ENCODE measurements at regions not wholly inside any gene's neighbourhood (a gene's known extent, or its start where the extent isn't known, plus 50 kb on each side); places are given as distances from the start of the nearest gene placed in this dataset.

GRCh38 chr12:115636546-115636945, 640.9 kb downstream of the MED13L start:
- no peak for DNase-seq

DNA sequence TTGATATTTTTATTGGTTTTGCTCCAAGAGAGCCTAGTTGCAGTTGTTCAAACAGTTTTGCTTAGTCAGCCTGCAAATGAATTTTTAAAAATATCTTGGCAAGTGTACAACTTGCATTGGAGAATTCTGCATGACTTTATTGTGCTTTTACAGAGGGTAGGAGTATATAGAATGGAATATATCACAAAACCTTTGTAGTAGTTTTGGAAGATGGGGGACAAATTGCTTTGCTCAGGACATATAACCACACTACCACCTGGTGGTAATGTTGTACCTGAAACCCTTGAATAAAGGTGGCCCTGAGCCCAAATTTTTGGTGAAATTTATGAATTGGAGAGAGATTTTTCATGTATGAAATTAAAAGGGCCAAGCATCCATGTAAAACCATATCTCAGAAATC, 645.2 kb downstream of the MED13L start:
- no peak for DNase-seq

DNA sequence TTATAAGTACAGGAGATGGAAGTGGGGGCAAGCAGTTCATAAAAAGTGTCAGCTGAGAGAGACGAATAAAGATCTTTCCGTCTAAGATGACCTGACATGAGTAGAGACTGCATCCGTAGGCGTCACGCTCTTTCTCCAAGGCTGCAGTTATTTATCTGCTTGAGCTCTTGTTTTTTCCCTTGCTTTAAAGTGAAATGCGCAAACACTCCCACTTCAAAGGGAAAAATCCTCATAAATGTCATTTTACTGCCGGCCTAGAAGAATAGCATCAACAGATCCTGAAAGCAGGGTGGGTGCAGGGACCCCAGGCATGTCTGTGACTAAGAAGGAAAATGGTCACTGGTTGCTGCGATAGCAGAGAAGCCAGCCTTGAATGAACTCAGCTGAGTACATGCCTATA, 647.4 kb downstream of the MED13L start:
- DNase-seq, result no peak

- DNase-seq, result no peak
Observed at GRCh38 chr12:115626210-115626609, 651.3 kb downstream of the MED13L start.

GRCh38 chr12:115623764-115624334, 653.6 kb downstream of the MED13L start:
- no peak for DNase-seq

DNA sequence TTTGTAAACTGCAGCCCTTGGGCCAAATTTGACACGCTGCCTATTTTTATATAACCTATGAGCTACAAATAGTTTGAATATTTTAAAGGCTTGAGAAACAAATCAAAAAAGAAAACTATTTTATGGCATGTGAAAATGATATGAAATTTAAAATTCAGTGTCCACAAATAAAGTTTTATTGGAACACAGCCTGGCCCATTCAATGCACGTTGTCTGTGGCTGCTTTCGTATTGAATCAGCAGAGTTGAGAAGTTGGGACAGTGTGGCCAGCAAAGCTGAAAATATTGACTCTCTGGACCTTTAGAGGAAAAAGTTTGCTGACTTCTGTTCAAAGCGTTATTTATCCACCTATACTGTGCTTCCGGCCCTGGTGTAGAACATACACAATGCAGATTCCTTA, 654.2 kb downstream of the MED13L start:
- no peak for DNase-seq

DNA sequence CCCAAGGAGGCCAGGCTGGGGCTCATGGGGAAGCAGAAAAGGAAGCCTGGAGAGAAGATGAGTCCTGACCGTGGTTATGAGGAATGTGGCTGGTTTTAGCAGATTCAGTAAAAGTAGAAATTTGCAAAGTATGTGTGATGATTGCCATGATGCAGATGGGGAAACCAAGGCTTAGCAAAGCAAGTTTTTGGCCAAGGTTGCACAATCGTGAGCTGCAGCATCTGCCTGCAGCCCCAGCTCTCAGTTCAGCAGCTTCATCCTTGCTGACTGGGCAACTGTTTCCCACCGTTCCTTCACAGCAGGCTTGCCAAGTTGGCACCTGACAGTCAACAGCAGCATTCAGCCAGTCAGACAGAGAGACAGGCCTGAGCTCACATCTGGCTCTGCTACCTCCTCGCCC, 656.7 kb downstream of the MED13L start:
- DNase-seq, result no peak

DNA sequence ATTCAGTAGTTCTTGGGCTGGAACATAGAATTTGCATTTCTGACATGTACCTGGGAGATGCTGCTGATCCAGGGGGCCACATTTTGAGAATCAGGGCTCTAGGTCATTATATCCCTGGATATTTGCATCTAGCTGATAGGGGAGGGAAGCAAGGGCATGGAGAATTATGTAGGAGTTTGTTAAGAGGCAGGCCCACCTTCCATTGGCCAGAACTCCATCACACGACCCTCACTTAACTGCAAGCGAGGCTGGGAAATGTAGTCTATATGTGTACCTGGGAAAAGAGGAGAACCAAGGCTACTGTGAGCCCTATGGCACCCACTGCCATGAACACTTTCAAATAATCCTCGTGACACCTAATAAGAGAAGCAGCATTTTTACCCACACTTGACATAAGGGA, 657.6 kb downstream of the MED13L start:
- no peak for DNase-seq

DNA sequence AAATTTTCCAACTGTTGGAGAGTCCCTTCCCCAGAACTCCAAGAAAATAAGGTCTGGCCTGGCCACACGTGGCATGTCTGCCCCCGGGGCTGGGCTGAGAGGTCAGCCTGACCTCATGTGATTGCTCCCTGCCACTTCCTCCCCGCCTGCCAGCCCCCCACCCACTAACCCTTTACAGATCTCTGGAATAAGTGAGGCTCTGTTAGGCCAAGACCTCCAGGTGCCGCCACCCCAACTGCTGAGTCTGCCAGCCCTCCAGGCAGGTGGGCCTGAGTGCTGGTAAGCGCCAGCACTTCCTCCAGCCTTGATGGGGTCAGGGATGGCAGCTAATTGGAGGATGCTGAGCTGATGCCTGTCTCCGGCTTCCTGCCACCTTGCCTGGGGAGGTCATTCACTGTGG, 658.4 kb downstream of the MED13L start:
- no peak for DNase-seq

DNA sequence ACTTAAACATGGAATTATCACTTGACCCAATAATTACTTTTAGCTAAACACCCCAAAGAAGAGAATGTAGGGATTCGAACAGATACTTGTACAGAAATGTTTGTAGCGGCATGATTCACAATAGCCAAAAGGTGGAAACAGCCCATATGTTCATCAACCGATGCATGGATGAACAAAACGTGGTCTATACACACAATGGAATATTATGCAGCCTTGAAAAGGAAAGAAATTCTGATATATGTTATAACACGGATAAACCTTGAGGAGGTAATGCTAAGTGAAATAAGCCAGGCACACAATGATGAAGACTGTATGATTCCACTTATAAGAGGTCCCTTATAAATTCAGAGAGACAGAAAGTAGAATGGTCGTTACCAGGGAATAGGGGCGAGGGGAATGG, 659.4 kb downstream of the MED13L start:
- DNase-seq, result no peak

GRCh38 chr12:115617391-115617790, 660.1 kb downstream of the MED13L start:
- no peak for DNase-seq

DNA sequence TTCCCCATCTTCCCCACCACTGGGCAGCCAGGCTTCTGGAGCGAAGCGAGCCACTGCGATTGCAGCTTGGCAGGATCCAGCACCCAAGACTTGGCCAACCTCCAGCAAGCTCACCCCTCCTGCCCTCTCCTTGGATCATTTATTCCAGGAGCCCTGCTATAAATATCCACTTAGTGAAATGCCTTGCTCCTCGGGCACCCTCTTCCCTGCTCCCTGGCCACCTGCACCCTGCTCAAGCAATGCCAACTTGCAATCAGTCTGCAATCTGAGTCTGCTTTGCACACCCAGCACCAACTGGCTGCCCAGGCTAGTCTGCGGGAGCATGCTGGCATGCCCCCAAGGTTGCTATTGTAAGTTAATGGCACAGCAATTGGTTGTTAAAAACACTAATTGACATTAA, 666.0 kb downstream of the MED13L start:
- no peak for DNase-seq

- no peak for DNase-seq
Observed at GRCh38 chr12:115609347-115609746, 668.1 kb downstream of the MED13L start.

- no peak for DNase-seq
Observed at GRCh38 chr12:115606040-115606439, 671.5 kb downstream of the MED13L start.

DNA sequence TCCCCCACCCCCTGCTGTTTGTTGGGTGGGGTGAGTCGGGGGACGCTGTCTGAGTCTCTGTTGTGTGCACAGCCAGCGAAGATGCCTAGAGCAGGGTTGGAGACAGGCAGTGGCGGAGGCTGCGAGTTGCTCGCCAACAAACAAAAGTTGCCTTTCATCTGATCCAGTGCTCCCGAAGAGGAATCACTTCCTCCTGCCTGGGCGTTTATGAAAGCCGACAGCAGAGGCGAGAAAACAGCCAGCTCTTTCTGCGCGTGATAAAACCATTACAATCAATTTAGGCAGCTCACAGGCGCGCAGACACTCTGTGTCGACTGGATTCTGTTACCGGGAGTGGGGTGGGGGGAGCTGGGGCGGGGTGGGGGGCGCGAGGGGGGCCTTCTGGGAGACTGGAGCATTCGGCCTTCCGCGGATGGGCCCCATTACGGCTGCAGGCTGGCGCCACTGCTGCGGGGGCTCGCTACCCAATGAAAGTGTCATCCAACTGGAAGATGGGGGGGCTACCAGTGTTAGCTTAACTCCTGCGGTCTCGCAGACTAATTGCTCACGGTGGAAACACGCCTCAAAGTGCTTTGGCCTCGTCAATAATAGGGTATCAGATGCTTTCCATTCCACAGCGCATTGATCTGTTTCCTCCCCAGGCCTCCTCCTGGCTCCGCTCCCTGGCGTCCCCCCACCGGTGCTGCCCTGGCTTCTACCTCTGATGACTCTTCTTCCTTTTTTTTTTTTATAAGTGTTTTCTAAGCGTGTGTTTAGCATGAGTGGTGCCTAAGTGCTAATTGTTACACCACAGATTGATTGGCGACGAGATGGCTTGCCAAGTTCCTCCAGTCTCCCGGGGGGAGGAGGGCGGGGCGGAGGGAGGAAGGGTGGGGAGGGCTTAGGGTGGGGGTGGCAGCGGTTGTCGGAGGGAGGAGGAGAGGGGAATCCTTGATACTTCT, 678.4 kb downstream of the MED13L start:
- DNase-seq, result no peak

DNA sequence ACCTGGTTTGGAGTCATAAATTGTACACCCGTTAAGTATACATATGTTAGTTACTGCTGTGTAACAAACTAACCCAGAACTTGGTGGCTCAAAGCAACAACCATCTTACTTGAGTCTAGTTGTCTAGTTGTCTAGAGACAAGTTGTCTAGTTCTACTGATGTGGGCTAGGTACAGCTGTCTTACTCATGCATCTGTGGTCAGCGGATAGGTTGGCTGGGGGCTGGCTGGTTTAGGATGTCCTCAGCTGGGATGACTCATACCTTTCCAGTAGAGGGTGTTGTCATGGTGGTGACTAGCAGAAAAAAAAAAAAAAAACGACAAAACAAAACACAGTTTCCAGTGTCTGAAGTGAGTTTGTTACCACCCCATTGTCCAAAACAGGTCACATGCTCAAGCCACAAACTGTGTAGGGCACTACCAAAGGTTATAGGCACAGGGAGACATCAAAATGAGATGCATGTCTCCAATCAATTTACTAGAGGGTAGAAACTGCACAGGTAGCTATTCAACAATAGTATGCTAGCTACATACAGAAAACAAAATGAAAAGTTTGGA, 680.3 kb downstream of the MED13L start:
- peak; percentile 8 for DNase-seq

GRCh38 chr12:115588131-115588530, 689.4 kb downstream of the MED13L start:
- DNase-seq, result no peak

DNA sequence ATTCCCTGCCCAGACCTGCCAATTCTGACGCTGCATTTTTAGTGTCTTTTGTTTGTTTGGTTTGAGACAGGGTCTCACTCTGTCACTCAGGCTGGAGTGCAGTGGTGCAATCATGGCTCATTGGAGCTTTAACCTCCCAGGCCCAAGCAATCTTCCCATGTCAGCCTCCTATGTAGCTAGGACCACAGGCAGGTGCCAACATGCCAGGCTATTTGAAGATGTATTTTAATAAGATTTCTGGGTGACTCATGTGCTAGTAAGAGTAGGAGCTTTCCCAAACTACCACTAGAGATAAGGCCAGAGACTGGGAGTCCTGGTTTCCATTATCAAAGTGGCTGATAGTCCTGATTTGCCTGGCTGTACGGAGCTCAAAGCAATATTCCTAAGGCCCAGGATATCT, 693.3 kb downstream of the MED13L start:
- DNase-seq, result no peak

DNA sequence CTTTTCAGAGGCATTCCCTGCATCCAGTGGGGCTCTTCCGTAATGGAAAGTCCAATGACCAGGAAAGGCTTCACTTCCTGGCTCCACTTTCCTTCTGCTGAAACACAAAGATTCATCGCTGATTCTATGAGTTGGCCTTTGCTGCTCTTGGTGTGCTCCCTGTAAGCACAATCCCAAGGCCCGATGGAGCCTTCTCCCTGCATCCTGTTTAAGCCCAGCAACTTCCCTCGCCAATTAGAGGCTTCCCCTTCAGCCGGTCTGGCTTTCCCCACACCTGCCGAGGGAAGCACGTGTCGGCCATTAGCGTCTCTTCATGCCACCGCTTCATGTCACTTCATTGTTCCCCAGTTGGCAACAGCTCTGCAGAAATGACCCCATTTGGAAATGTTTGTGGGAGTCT, 693.9 kb downstream of the MED13L start:
- no peak for DNase-seq

GRCh38 chr12:115577401-115577800, 700.1 kb downstream of the MED13L start:
- no peak for DNase-seq

DNA sequence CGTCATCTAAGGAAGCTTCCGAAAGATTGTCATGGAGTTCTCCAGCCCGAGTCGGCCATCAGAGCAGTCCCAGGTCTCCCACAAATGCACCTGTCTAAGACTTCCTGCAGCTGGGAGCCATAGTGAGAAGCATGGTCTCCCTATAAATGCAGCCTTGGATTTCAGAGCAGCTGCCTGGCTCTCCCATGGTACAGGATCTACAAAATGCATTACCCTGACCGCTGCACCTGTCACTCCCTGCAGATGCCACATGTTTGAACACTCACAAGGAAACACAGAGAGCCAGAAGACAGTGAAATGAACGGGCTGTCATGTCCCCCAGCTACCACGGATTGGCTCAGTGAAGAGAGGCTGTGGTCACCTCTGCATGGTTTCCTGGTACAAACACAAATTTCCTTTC, 702.7 kb downstream of the MED13L start:
- DNase-seq, result no peak

DNA sequence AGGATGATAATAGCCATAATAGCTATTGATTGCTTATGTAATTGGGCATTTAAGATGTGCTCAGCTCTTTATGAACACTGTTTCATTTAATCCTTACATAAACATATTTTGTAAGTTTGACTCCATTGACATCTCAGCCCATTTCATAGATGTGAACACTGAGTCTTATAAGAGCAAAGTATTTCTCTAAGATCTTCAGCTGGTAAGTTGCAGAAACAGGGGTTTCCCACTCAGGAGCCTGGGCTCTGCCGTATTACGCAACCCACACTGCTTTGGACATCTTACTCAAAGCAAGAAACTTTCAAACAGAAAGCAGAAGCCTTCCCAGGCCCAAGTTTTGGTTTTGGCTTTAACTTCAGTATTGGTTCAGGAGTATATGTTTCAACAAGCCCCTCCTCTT, 705.1 kb downstream of the MED13L start:
- no peak for DNase-seq

DNA sequence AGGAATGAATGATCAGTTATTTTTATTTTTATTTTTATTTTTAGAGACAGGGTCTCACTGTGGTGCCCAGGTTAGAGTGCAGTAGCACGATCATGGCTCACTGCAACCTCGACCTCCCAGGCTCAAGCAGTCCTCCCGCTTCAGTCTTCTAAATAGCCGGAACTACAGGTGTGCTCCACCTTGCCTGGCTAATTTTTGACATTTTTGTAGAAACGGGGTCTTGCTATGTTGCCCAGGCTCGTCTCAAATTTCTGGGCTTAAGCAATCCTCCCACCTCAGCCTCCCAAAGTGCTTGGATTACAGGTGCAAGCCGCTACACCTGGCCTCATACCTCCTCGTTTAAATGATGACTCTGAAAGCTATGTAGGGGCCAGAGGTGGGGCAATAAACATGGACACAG, 706.0 kb downstream of the MED13L start:
- no peak for DNase-seq

GRCh38 chr12:115571027-115571426, 706.5 kb downstream of the MED13L start:
- no peak for DNase-seq
